ENCODE measurements at regions not wholly inside any gene's neighbourhood (a gene's known extent, or its start where the extent isn't known, plus 50 kb on each side); places are given as distances from the start of the nearest gene placed in this dataset.

GRCh38 chr5:174424219-174425053, 299.9 kb upstream of the MSX2 start:
- TF ChIP-seq SIN3A (IDR thresholded peaks at IDR 0.05; ENCODE audit: borderline replicate concordance, insufficient read depth, low read depth, low read length) (no peak), REST (IDR thresholded peaks at IDR 0.05; ENCODE audit: insufficient read depth in 1 of 2, low read depth in 2 of 2, low read length in 1 of 2) (no peak)
- TF ChIP-seq, protein P1, sequence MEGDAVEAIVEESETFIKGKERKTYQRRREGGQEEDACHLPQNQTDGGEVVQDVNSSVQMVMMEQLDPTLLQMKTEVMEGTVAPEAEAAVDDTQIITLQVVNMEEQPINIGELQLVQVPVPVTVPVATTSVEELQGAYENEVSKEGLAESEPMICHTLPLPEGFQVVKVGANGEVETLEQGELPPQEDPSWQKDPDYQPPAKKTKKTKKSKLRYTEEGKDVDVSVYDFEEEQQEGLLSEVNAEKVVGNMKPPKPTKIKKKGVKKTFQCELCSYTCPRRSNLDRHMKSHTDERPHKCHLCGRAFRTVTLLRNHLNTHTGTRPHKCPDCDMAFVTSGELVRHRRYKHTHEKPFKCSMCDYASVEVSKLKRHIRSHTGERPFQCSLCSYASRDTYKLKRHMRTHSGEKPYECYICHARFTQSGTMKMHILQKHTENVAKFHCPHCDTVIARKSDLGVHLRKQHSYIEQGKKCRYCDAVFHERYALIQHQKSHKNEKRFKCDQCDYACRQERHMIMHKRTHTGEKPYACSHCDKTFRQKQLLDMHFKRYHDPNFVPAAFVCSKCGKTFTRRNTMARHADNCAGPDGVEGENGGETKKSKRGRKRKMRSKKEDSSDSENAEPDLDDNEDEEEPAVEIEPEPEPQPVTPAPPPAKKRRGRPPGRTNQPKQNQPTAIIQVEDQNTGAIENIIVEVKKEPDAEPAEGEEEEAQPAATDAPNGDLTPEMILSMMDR (IDR thresholded peaks at IDR 0.05) = peak; percentile 69

All from Panc1 (cell line).